IMR-90 (cell line): ENCODE measurements at regions not wholly inside any gene's neighbourhood (a gene's known extent, or its start where the extent isn't known, plus 50 kb on each side); places are given as distances from the start of the nearest gene placed in this dataset.

Source experiments
- ATAC-seq: fragments of 200-7000 bp; cut with Tn5 transposase; 2 replicates; pipeline ENCODE4 v1.9.1; 2020; ENCODE audit warnings: low read depth, mild to moderate bottlenecking, moderate library complexity
- BruUV-seq: library from RNA; stranded (reverse); fragments of 400-500 nt; replicated peaks from 2 replicates; lab custom pipeline; 2021; lab: Mats Ljungman, UMichigan
- CTCF ChIA-PET: fragments of 300-600 bp; formaldehyde crosslinking; extraction: SDS; loops from one replicate; lab custom pipeline; 2021; ENCODE audit warnings: antibody characterized with exemption; lab: Yijun Ruan, JAX
- POLR2A ChIA-PET: fragments of 300-600 bp; sonication (Branson Sonifier 250); formaldehyde crosslinking; loops from one replicate; lab custom pipeline; 2022; ENCODE audit warnings: antibody characterized with exemption; ENCODE audit not compliant: unreplicated experiment; lab: Charles Lee
- DNase-seq: peaks from one replicate; pipeline ENCODE4 v3.0.0; 2013
- H2AFZ ChIP-seq: replicated peaks from 2 replicates; pipeline ENCODE3; 2013; ENCODE audit warnings: low read length, mild to moderate bottlenecking; ENCODE audit not compliant: poor library complexity
- H2AK5ac ChIP-seq: 2 replicates; pipeline ENCODE4 v1.6.1; 2013; ENCODE audit warnings: low read depth, low read length, inconsistent platforms
- H2AK9ac ChIP-seq: replicated peaks from 2 replicates; pipeline ENCODE3; 2013; ENCODE audit warnings: mild to moderate bottlenecking, low read depth, low read length, moderate library complexity; ENCODE audit not compliant: poor library complexity
- H2BK120ac ChIP-seq: 2 replicates; pipeline ENCODE4 v1.6.1; 2013; ENCODE audit warnings: low read depth, low read length, inconsistent platforms
- H2BK15ac ChIP-seq: 3 replicates; pipeline ENCODE4 v1.6.1; 2013; ENCODE audit warnings: low read depth, low read length, inconsistent platforms
- H2BK20ac ChIP-seq: 2 replicates; pipeline ENCODE4 v1.6.1; 2013; ENCODE audit warnings: low read depth, mild to moderate bottlenecking, inconsistent platforms, low read length, moderate library complexity
- H2BK5ac ChIP-seq: 2 replicates; pipeline ENCODE4 v1.6.1; 2013; ENCODE audit warnings: mild to moderate bottlenecking, low read depth, low read length, inconsistent platforms; ENCODE audit not compliant: poor library complexity, severe bottlenecking
- H3K14ac ChIP-seq: replicated peaks from 2 replicates; pipeline ENCODE4 v1.6.1; 2013; ENCODE audit warnings: low read depth, low read length, inconsistent platforms
- H3K18ac ChIP-seq: 2 replicates; pipeline ENCODE4 v1.6.1; 2013; ENCODE audit warnings: low read depth, low read length, control low read depth
- H3K23ac ChIP-seq: 2 replicates; pipeline ENCODE4 v1.6.1; 2013; ENCODE audit warnings: low read depth, low read length, inconsistent platforms
- H3K27ac ChIP-seq: 2 replicates; pipeline ENCODE4 v1.5.1; 2013; ENCODE audit warnings: mild to moderate bottlenecking, control low read depth, low read length; ENCODE audit not compliant: insufficient read depth
- H3K27me3 ChIP-seq: 2 replicates; pipeline ENCODE4 v1.6.1; 2013; ENCODE audit warnings: low read length; ENCODE audit not compliant: control insufficient read depth, insufficient read depth
- H3K36me3 ChIP-seq: 2 replicates; pipeline ENCODE4 v1.6.1; 2013; ENCODE audit warnings: low read length, mixed read lengths; ENCODE audit not compliant: control insufficient read depth, insufficient read depth
- H3K4ac ChIP-seq: 2 replicates; pipeline ENCODE4 v1.6.1; 2013; ENCODE audit warnings: low read depth, low read length, inconsistent platforms
- H3K4me1 ChIP-seq: 2 replicates; pipeline ENCODE4 v1.6.1; 2013; ENCODE audit warnings: low read length, mixed read lengths; ENCODE audit not compliant: control insufficient read depth, insufficient read depth
- H3K4me2 ChIP-seq: 2 replicates; pipeline ENCODE4 v1.6.1; 2013; ENCODE audit warnings: low read depth, mild to moderate bottlenecking, control low read depth, low read length, moderate library complexity
- H3K4me3 ChIP-seq: 2 replicates; pipeline ENCODE4 v1.5.1; 2013; ENCODE audit warnings: low read depth, mild to moderate bottlenecking, control low read depth, low read length, moderate library complexity; ENCODE audit not compliant: insufficient read depth
- H3K56ac ChIP-seq: 2 replicates; pipeline ENCODE4 v1.6.1; 2013; ENCODE audit warnings: low read length, inconsistent platforms; ENCODE audit not compliant: insufficient read depth; ENCODE audit errors: extremely low read depth
- H3K79me1 ChIP-seq, 2 experiments: 2 replicates each; pipeline ENCODE4 v1.6.1; 2013; ENCODE audit warnings: low read length in 2 of 2, inconsistent platforms in 1 of 2, low read depth in 1 of 2
- H3K9ac ChIP-seq: 2 replicates; pipeline ENCODE4 v1.6.1; 2013; ENCODE audit warnings: low read depth, low read length, control low read depth
- H3K9me1 ChIP-seq: 2 replicates; pipeline ENCODE4 v1.6.1; 2013; ENCODE audit warnings: low read length, inconsistent platforms; ENCODE audit not compliant: insufficient read depth
- H3K9me3 ChIP-seq: 2 replicates; pipeline ENCODE4 v1.6.1; 2013; ENCODE audit warnings: low read length; ENCODE audit not compliant: control insufficient read depth, insufficient read depth
- H4K20me1 ChIP-seq: 2 replicates; pipeline ENCODE4 v1.6.1; 2013; ENCODE audit warnings: low read length, inconsistent platforms; ENCODE audit not compliant: insufficient read depth
- H4K5ac ChIP-seq: 2 replicates; pipeline ENCODE4 v1.6.1; 2013; ENCODE audit warnings: mild to moderate bottlenecking, low read depth, low read length, control low read depth
- H4K8ac ChIP-seq, 2 experiments: 2 replicates each; pipeline ENCODE4 v1.6.1; 2013; ENCODE audit warnings: low read depth in 2 of 2, low read length in 2 of 2, control low read depth in 1 of 2, inconsistent platforms in 1 of 2
- H4K91ac ChIP-seq: 2 replicates; pipeline ENCODE4 v1.6.1; 2013; ENCODE audit warnings: low read depth, low read length, inconsistent platforms; ENCODE audit not compliant: insufficient read depth
- BHLHE40 ChIP-seq: fragments of 150-350 bp; IDR thresholded peaks from 2 replicates; pipeline ENCODE4 v1.6.1; 2016; ENCODE audit warnings: mild to moderate bottlenecking, low read depth, low read length
- CHD1 ChIP-seq: IDR thresholded peaks from 2 replicates; pipeline ENCODE4 v1.6.1; 2012; ENCODE audit warnings: low read depth, low read length, improper control_type of control experiment
- CTCF ChIP-seq: conservative IDR thresholded peaks from 2 replicates; pipeline ENCODE4 v1.5.1; 2012; ENCODE audit warnings: mild to moderate bottlenecking, low read depth, low read length, improper control_type of control experiment
- MAFK ChIP-seq: IDR thresholded peaks from 2 replicates; pipeline ENCODE4 v1.6.1; 2012; ENCODE audit warnings: low read depth, low read length, improper control_type of control experiment
- MAZ ChIP-seq: IDR thresholded peaks from 2 replicates; pipeline ENCODE4 v1.6.1; 2012; ENCODE audit warnings: low read depth, mild to moderate bottlenecking, low read length, improper control_type of control experiment, moderate library complexity, borderline replicate concordance
- MXI1 ChIP-seq: IDR thresholded peaks from 2 replicates; pipeline ENCODE4 v1.6.1; 2012; ENCODE audit warnings: low read depth, mild to moderate bottlenecking, low read length, moderate library complexity, borderline replicate concordance
- NFE2L2 ChIP-seq: fragments of 150-350 bp; IDR thresholded peaks from 2 replicates; pipeline ENCODE4 v1.6.1; 2016; ENCODE audit warnings: low read depth, mild to moderate bottlenecking, low read length
- RAD21 ChIP-seq: IDR thresholded peaks from 2 replicates; pipeline ENCODE4 v1.6.1; 2012; ENCODE audit warnings: low read length, improper control_type of control experiment
- RCOR1 ChIP-seq: IDR thresholded peaks from 2 replicates; pipeline ENCODE4 v1.6.1; 2012; ENCODE audit warnings: mild to moderate bottlenecking, low read length, improper control_type of control experiment; ENCODE audit not compliant: insufficient replicate concordance
- SMC3 ChIP-seq: fragments of 150-350 bp; IDR thresholded peaks from 2 replicates; pipeline ENCODE4 v1.6.1; 2016; ENCODE audit warnings: low read depth, mild to moderate bottlenecking, antibody characterized with exemption, low read length, moderate library complexity
- WGBS, 2 experiments: methylation state at CpG; one replicate each; pipeline versions ENCODE4 v1.1.5 to v1.1.7; 2013; ENCODE audit warnings: missing lambda C conversion rate in 2 of 2; ENCODE audit not compliant: insufficient read length in 1 of 2; ENCODE audit errors: extremely low coverage in 2 of 2; 5-methylcytosine and 5-hydroxymethylcytosine counted together
- dilution Hi-C: fragments of 300-500 bp; cut with HindIII; formaldehyde crosslinking; loops from one replicate; pipeline ENCODE4 v1.14.3; 2018; ENCODE audit warnings: low sequenced_read_pairs; ENCODE audit not compliant: unreplicated experiment
- in situ Hi-C: fragments of 300-500 bp; cut with MboI; formaldehyde crosslinking; loops from 3 replicates; pipeline ENCODE4 v1.14.3; 2019; ENCODE audit warnings: low sequenced_read_pairs, inconsistent platforms, mixed read lengths
- intact Hi-C: fragments of 100-400 bp; cut with micrococcal nuclease; formaldehyde crosslinking; loops from 2 replicates; pipeline ENCODE4 v1.10.0; 2022

- Histone ChIP-seq H3K4me2 (no peak overlapping the region), H4K91ac (no peak overlapping the region), H2BK20ac (no peak overlapping the region), H2AFZ (no peak overlapping the region), H3K27me3 (no peaks in the 10 kb centered on the region; the same call in 1 of the 2 replicates), H3K4ac (no peak overlapping the region), H3K9ac (no peak overlapping the region), H3K56ac (no peak overlapping the region), H2BK120ac (no peak overlapping the region), H3K23ac (no peak overlapping the region), H3K27ac (no peak overlapping the region), H3K4me3 (no peak overlapping the region), H3K79me1 (no peaks in the 10 kb centered on the region), H3K9me3 (no peaks in the 10 kb centered on the region; the same call in 1 of the 2 replicates), H3K14ac (no peak overlapping the region), H2AK5ac (no peak overlapping the region), H4K20me1 (no peaks in the 10 kb centered on the region), H3K4me1 (peaks cover 17% of the 10 kb centered on the region), H2BK15ac (no peak overlapping the region), H2AK9ac (no peak overlapping the region), H4K8ac (no peak overlapping the region), H3K36me3 (no peaks in the 10 kb centered on the region), H2BK5ac (no peak overlapping the region), H3K18ac (no peak overlapping the region), H4K5ac (no peak overlapping the region), H3K9me1 (peaks cover 7% of the 10 kb centered on the region)
- TF ChIP-seq RCOR1 = no peak
- no peak for TF ChIP-seq NFE2L2
- TF ChIP-seq MAZ = no peak
- TF ChIP-seq RAD21 = no peak
- no peak for TF ChIP-seq CTCF
- no peak for TF ChIP-seq SMC3
- no peak for TF ChIP-seq MAFK
- TF ChIP-seq BHLHE40 = no peak
- TF ChIP-seq CHD1 = no peak
- TF ChIP-seq MXI1 = no peak
- ChIA-PET CTCF (no interaction called here), POLR2A (no interaction called here)
- WGBS, 2 experiments = no CpG with 5 or more reads among the region's 3 CpGs
- no peak for DNase-seq
- ATAC-seq = no peak
- in situ Hi-C loops (no loop called here), intact Hi-C loops (loop anchor here (5.0 kb wide), 1 partner anchor 52 kb away; no protein-coding TSS in a partner anchor), dilution Hi-C loops (no loop called here)
- BruUV-seq = no TSS peak
Measured at GRCh38 chr10:43839973-43840372, 191.3 kb upstream of the ZNF32 start.
